ENCODE measurements at regions not wholly inside any gene's neighbourhood (a gene's known extent, or its start where the extent isn't known, plus 50 kb on each side); places are given as distances from the start of the nearest gene placed in this dataset.

GRCh38 chr10:117718986-117719920 is 176.7 kb downstream of the EMX2 start:
- ChIA-PET CTCF (no interaction called here), RAD21 (ENCODE audit: low non-redundant PET in 1 of 2, low total read pairs in 2 of 2, uncharacterized antibody in 2 of 2, unreplicated experiment in 2 of 2) (no interaction called here), POLR2A (no interaction called here)
- intact Hi-C loops (cut with micrococcal nuclease) = loop anchor here (10.0 kb wide), 1 partner anchor 706 kb away; no protein-coding TSS in a partner anchor
- BruUV-seq (replicated peaks) = no TSS peak
- no peaks in the 10 kb centered on the region for H3K36me3 ChIP-seq (ENCODE audit: control insufficient read depth in 1 of 2, insufficient read depth in 2 of 2, low read length in 2 of 2)
- peaks cover 0 to 7% of the 10 kb centered on the region in 2 experiments; a peak in 1 of 4 replicates for H3K4me1 ChIP-seq (ENCODE audit: control insufficient read depth in 1 of 2, insufficient read depth in 2 of 2, low read length in 2 of 2)
- H3K9me3 ChIP-seq (ENCODE audit: control insufficient read depth in 1 of 2, insufficient read depth in 1 of 2, low read depth in 1 of 2, low read length in 2 of 2) = no peaks in the 10 kb centered on the region
- peaks cover 19% of the 10 kb centered on the region; the same call in 1 of the 2 replicates for H3K27me3 ChIP-seq (ENCODE audit: insufficient read depth, low read length)
- TF ChIP-seq SRF (IDR thresholded peaks at IDR 0.05; ENCODE audit: low read depth) (no peak), SIN3A (IDR thresholded peaks at IDR 0.05; ENCODE audit: low read depth) (no peak), EZH2phosphoT487 (IDR thresholded peaks at IDR 0.05; ENCODE audit: borderline replicate concordance) (no peak), ZBTB33 (IDR thresholded peaks at IDR 0.05; ENCODE audit: extremely low read depth, insufficient replicate concordance, low read length) (no peak), ELF1 (IDR thresholded peaks at IDR 0.05; ENCODE audit: borderline replicate concordance, low read depth) (no peak), REST (IDR thresholded peaks at IDR 0.05; ENCODE audit: low read depth) (no peak), ATF3 (IDR thresholded peaks at IDR 0.05) (no peak), POLR2A (IDR thresholded peaks at IDR 0.05; ENCODE audit: borderline replicate concordance, extremely low read depth, insufficient read depth, insufficient read length) (no peak), ZFX (IDR thresholded peaks at IDR 0.05) (no peak), CBX3 (IDR thresholded peaks at IDR 0.05; ENCODE audit: low read depth) (no peak), SP1 (IDR thresholded peaks at IDR 0.05; ENCODE audit: low read depth) (no peak), YY1 (IDR thresholded peaks at IDR 0.05; ENCODE audit: extremely low read depth, insufficient replicate concordance, low read depth, low read length) (no peak), CEBPB (IDR thresholded peaks at IDR 0.05; ENCODE audit: low read depth) (no peak)
- H3K79me2 ChIP-seq (ENCODE audit: insufficient read depth, low read length) = no peaks in the 10 kb centered on the region
- no peak overlapping the region for H3K9ac ChIP-seq (ENCODE audit: low read length)
- DNase-seq (ENCODE audit: low read depth, low spot score) = no peak
- H4K20me1 ChIP-seq (ENCODE audit: insufficient read depth) = no peaks in the 10 kb centered on the region
- no peak for ATAC-seq
- H3K4me3 ChIP-seq (replicated peaks in 1 of 2; ENCODE audit: low read depth in 1 of 2, low read length in 2 of 2) = no peak overlapping the region
- no peak overlapping the region for H3K27ac ChIP-seq (ENCODE audit: low read depth, low read length)
- no peak overlapping the region for H2AFZ ChIP-seq (ENCODE audit: low read depth, low read length, poor library complexity, severe bottlenecking)
- H3K9me2 ChIP-seq (ENCODE audit: insufficient read depth) = no peaks in the 10 kb centered on the region
- H3K4me2 ChIP-seq (ENCODE audit: low read length) = no peak overlapping the region
